Upper lobe of left lung (tissue), 4 donors: ENCODE measurements at regions not wholly inside any gene's neighbourhood (a gene's known extent, or its start where the extent isn't known, plus 50 kb on each side); places are given as distances from the start of the nearest gene placed in this dataset.

Source experiments
- CTCF ChIP-seq, 6 experiments: fragments of 450-650 bp in 4 of 6; fragments of 200-600 bp in 2 of 6; sonication (generic) in 2 of 6; IDR thresholded peaks; one replicate each; pipeline ENCODE4 v1.5.1; 2016 to 2019; ENCODE audit warnings: antibody characterized with exemption in 6 of 6
- EP300 ChIP-seq, 4 donors: sonication (generic); formaldehyde crosslinking; IDR thresholded peaks; one replicate each; pipeline ENCODE4 v1.5.1; 2017; ENCODE audit warnings: antibody characterized with exemption in 4 of 4, control low read depth in 2 of 4
- POLR2A ChIP-seq, 4 donors: fragments of 450-650 bp; IDR thresholded peaks; one replicate each; pipeline ENCODE4 v1.5.1; 2016 to 2017; ENCODE audit warnings: antibody characterized with exemption in 4 of 4, mild to moderate bottlenecking in 2 of 4

DNA sequence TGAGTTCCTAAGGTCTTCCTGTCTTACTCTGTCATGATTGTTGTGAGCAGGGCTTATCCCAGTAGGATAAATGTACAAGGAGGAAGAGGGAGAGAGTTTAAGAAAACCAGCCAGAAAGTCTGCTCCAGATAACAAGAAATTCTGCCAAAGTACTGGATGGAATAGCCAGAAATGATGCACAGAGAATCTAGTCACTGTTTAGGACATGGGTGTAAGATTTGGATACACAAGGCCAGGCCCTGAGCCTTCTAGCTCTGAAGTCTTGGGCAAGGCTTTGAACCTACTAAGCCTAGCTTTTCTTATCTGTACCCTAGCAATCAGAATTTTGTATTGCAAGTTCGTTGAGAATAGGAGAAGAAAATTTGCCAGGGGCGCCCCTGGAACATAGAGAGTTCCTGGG is 180.4 kb upstream of the ROPN1 start:
- no peak for TF ChIP-seq CTCF (IDR thresholded peaks at IDR 0.05)
- no peak for TF ChIP-seq EP300 (IDR thresholded peaks at IDR 0.05)
- no peak for TF ChIP-seq POLR2A (IDR thresholded peaks at IDR 0.05)
